SK-N-SH (cell line): ENCODE measurements at regions not wholly inside any gene's neighbourhood (a gene's known extent, or its start where the extent isn't known, plus 50 kb on each side); places are given as distances from the start of the nearest gene placed in this dataset.

ENCODE experiments used
- CTCF ChIA-PET: fragments of 300-600, 350-600 bp; formaldehyde crosslinking; extraction: SDS; loops from one replicate; lab custom pipeline; 2021; lab: Yijun Ruan, JAX
- POLR2A ChIA-PET: fragments of 350-600 bp; sonication (Branson Sonifier 250); formaldehyde crosslinking; extraction: SDS; loops from one replicate; lab custom pipeline; 2020; ENCODE audit warnings: antibody characterized with exemption, inconsistent platforms; lab: Yijun Ruan, JAX
- DNase-seq: peaks from one replicate; pipeline ENCODE4 v3.0.0; 2012
- H2AFZ ChIP-seq: fragments of 200-600 bp; sonication (generic); 2 replicates; pipeline ENCODE4 v1.8.1; 2016; ENCODE audit warnings: antibody characterized with exemption, mild to moderate bottlenecking, low read depth
- H3F3A ChIP-seq: fragments of 200-600 bp; sonication (generic); replicated peaks from 2 replicates; pipeline ENCODE3; 2016; ENCODE audit warnings: antibody characterized with exemption, mild to moderate bottlenecking; ENCODE audit not compliant: insufficient read depth
- H3K27ac ChIP-seq, 2 experiments: fragments of 200-500 bp in 1 of 2; fragments of 200-600 bp in 1 of 2; sonication (Bioruptor generic) in 1 of 2; sonication (generic), shearing (Covaris generic) in 1 of 2; 2 replicates each; pipeline versions ENCODE4 v1.5.1 to v1.6.1; 2014 to 2016; ENCODE audit warnings: low read depth in 2 of 2, inconsistent platforms in 1 of 2, low read length in 1 of 2, mild to moderate bottlenecking in 1 of 2, mixed read lengths in 1 of 2
- H3K27me3 ChIP-seq: fragments of 200-600 bp; sonication (generic), shearing (Covaris generic); 2 replicates; pipeline ENCODE4 v1.6.1; 2016; ENCODE audit warnings: mixed run types; ENCODE audit not compliant: insufficient read depth
- H3K36me3 ChIP-seq, 2 experiments: fragments of 200-500 bp in 1 of 2; fragments of 200-600 bp in 1 of 2; sonication (Bioruptor generic) in 1 of 2; sonication (generic) in 1 of 2; replicated peaks in 1 of 2; 2 replicates each; pipeline versions ENCODE3 to v1.5.1; 2014 to 2016; ENCODE audit warnings: low read length in 1 of 2, mild to moderate bottlenecking in 1 of 2; ENCODE audit not compliant: insufficient read depth in 2 of 2, control insufficient read depth in 1 of 2
- H3K4me1 ChIP-seq, 2 experiments: fragments of 200-500 bp in 1 of 2; fragments of 200-600 bp in 1 of 2; sonication (Bioruptor generic) in 1 of 2; sonication (generic), shearing (Covaris generic) in 1 of 2; 2 replicates each; pipeline versions ENCODE4 v1.5.1 to v1.6.1; 2014 to 2016; ENCODE audit warnings: low read depth in 1 of 2, low read length in 1 of 2, mixed run types in 1 of 2; ENCODE audit not compliant: insufficient read depth in 2 of 2, control insufficient read depth in 1 of 2
- H3K4me2 ChIP-seq: fragments of 200-600 bp; sonication (generic), shearing (Covaris generic); 2 replicates; pipeline ENCODE4 v1.6.1; 2017; ENCODE audit warnings: mixed run types
- H3K4me3 ChIP-seq, 2 experiments: fragments of 200-500 bp in 1 of 2; fragments of 200-600 bp in 1 of 2; sonication (Bioruptor generic) in 1 of 2; sonication (generic), shearing (Covaris generic) in 1 of 2; 2 replicates each; pipeline versions ENCODE4 v1.5.1 to v1.8.1; 2014 to 2016; ENCODE audit warnings: low read depth in 2 of 2, inconsistent platforms in 1 of 2, low read length in 1 of 2, mild to moderate bottlenecking in 1 of 2, mixed read lengths in 1 of 2, moderate library complexity in 1 of 2
- H3K79me2 ChIP-seq: fragments of 200-600 bp; sonication (generic); 2 replicates; pipeline ENCODE4 v1.8.1; 2017; ENCODE audit warnings: mild to moderate bottlenecking; ENCODE audit not compliant: insufficient read depth
- H3K9ac ChIP-seq: fragments of 200-600 bp; sonication (generic); 2 replicates; pipeline ENCODE4 v1.6.1; 2017; ENCODE audit warnings: mixed run types
- H3K9me2 ChIP-seq: fragments of 200-600 bp; sonication (generic); 2 replicates; pipeline ENCODE4 v1.6.1; 2017; ENCODE audit warnings: mixed run types
- H3K9me3 ChIP-seq: fragments of 200-600 bp; sonication (generic); 2 replicates; pipeline ENCODE4 v1.6.1; 2017; ENCODE audit warnings: mixed run types, mild to moderate bottlenecking, moderate library complexity
- H4K20me1 ChIP-seq: fragments of 200-600 bp; sonication (generic); 2 replicates; pipeline ENCODE4 v1.6.1; 2017; ENCODE audit warnings: mild to moderate bottlenecking, mixed run types; ENCODE audit not compliant: insufficient read depth
- CHD2 ChIP-seq: fragments of 150-350 bp; IDR thresholded peaks from 2 replicates; pipeline ENCODE4 v1.6.1; 2018; ENCODE audit warnings: low read length; ENCODE audit not compliant: partially characterized antibody
- FOSL2 ChIP-seq: IDR thresholded peaks from 2 replicates; pipeline ENCODE4 v1.4.0; 2012; ENCODE audit warnings: low read depth, mild to moderate bottlenecking, moderate library complexity, borderline replicate concordance
- FOXJ3 ChIP-seq: sonication (generic); formaldehyde crosslinking; IDR thresholded peaks from 2 replicates; pipeline ENCODE4 v1.5.1; 2020; ENCODE audit warnings: mild to moderate bottlenecking, missing genetic modification reagents
- GABPA ChIP-seq: IDR thresholded peaks from 2 replicates; pipeline ENCODE4 v1.4.0; 2012; ENCODE audit warnings: low read depth, mild to moderate bottlenecking
- NRF1 ChIP-seq: IDR thresholded peaks from 2 replicates; pipeline ENCODE4 v1.6.1; 2012; ENCODE audit warnings: low read depth, mild to moderate bottlenecking, low read length
- PBX3 ChIP-seq: IDR thresholded peaks from 2 replicates; pipeline ENCODE4; 2012
- REST ChIP-seq: IDR thresholded peaks from 2 replicates; pipeline ENCODE4 v1.6.1; 2012; ENCODE audit warnings: mild to moderate bottlenecking, low read depth, low read length, moderate library complexity
- USF1 ChIP-seq: IDR thresholded peaks from 2 replicates; pipeline ENCODE4 v1.4.0; 2012; ENCODE audit warnings: low read depth, borderline replicate concordance
- ZBTB33 ChIP-seq: IDR thresholded peaks from 2 replicates; pipeline ENCODE4 v1.4.0; 2012; ENCODE audit warnings: low read depth, borderline replicate concordance
- WGBS: methylation state at CpG from one replicate; pipeline ENCODE4 v1.1.6; 2017; ENCODE audit warnings: low lambda C conversion rate; 5-methylcytosine and 5-hydroxymethylcytosine counted together

- Histone ChIP-seq H2AFZ (no peak overlapping the region), H3K27ac (no peak overlapping the region), H3K27me3 (no peaks in the 10 kb centered on the region), H3K4me2 (no peak overlapping the region), H3K9me3 (no peaks in the 10 kb centered on the region), H3K36me3 (no peaks in the 10 kb centered on the region)
- no peak for DNase-seq
- TF ChIP-seq FOXJ3 (no peak), REST (no peak)
- TF ChIP-seq, all 33 proteins: peak for 0
- Histone ChIP-seq H3K4me1 (no peaks in the 10 kb centered on the region), H3K79me2 (no peaks in the 10 kb centered on the region), H3F3A (no peaks in the 10 kb centered on the region), H3K9ac (no peak overlapping the region), H4K20me1 (no peaks in the 10 kb centered on the region), H3K4me3 (no peak overlapping the region), H3K9me2 (no peaks in the 10 kb centered on the region)
- 87% methylated on average over 4 of the region's 4 CpGs for WGBS
- CTCF ChIA-PET: interaction anchor here (0.9 kb wide), 1 partner anchor 17 kb away, joined by 4 read pairs; no protein-coding TSS in a partner anchor
- POLR2A ChIA-PET: no interaction called here
These were observed 67.9 kb upstream of the ITGB1 start for GRCh38 chr10:33025910-33026309.

GRCh38 chr10:33025039-33025438 is 67.0 kb upstream of the ITGB1 start:
- H3K36me3 ChIP-seq: no peaks in the 10 kb centered on the region
- H3K79me2 ChIP-seq: no peaks in the 10 kb centered on the region
- H3K4me2 ChIP-seq: no peak overlapping the region
- no peaks in the 10 kb centered on the region for H3K9me3 ChIP-seq
- no peak overlapping the region for H3K4me3 ChIP-seq
- no peak for TF ChIP-seq GABPA
- no peak for TF ChIP-seq ZBTB33
- TF ChIP-seq NRF1: no peak
- no peak for TF ChIP-seq CHD2
- no peak for TF ChIP-seq USF1
- no peak for TF ChIP-seq REST
- no peak for TF ChIP-seq FOSL2
- no peak for TF ChIP-seq PBX3
- DNase-seq: no peak
- WGBS: 89% methylated on average over 6 of the region's 6 CpGs
- H4K20me1 ChIP-seq: no peaks in the 10 kb centered on the region
- no peaks in the 10 kb centered on the region for H3K4me1 ChIP-seq
- H3K27ac ChIP-seq: no peak overlapping the region
- H3K9me2 ChIP-seq: no peaks in the 10 kb centered on the region
- H3F3A ChIP-seq: no peaks in the 10 kb centered on the region
- CTCF ChIA-PET: no interaction called here
- no peak overlapping the region for H2AFZ ChIP-seq
- no peaks in the 10 kb centered on the region for H3K27me3 ChIP-seq
- no peak overlapping the region for H3K9ac ChIP-seq
- POLR2A ChIA-PET: no interaction called here
